K562 (cell line): ENCODE measurements at regions not wholly inside any gene's neighbourhood (a gene's known extent, or its start where the extent isn't known, plus 50 kb on each side); places are given as distances from the start of the nearest gene placed in this dataset.

Source experiments
- FOXJ3 ChIP-seq: sonication (generic); formaldehyde crosslinking; IDR thresholded peaks from 2 replicates; pipeline ENCODE4 v1.4.0; 2020; ENCODE audit warnings: mild to moderate bottlenecking, missing genetic modification reagents
- GTF2B ChIP-seq: IDR thresholded peaks from 2 replicates; pipeline ENCODE4 v1.6.1; 2011; ENCODE audit not compliant: insufficient read length; ENCODE audit errors: extremely low read depth
- MAFG ChIP-seq: fragments of 450-650 bp; conservative IDR thresholded peaks from 2 replicates; pipeline ENCODE4 v1.6.1; 2016; ENCODE audit warnings: missing genetic modification characterization, missing compliant biosample characterization
- PML ChIP-seq: IDR thresholded peaks from 2 replicates; pipeline ENCODE4 v1.6.1; 2012; ENCODE audit warnings: low read length, inconsistent platforms
- SMAD3 ChIP-seq: fragments of 450-650 bp; formaldehyde crosslinking; conservative IDR thresholded peaks from 2 replicates; pipeline ENCODE4 v1.4.0; 2020; ENCODE audit warnings: mild to moderate bottlenecking
- SMARCC2 ChIP-seq: fragments of 450-650 bp; IDR thresholded peaks from 2 replicates; pipeline ENCODE4 v1.6.1; 2017; ENCODE audit warnings: antibody characterized with exemption, moderate library complexity, mild to moderate bottlenecking, low read depth
- ZNF408 ChIP-seq: fragments of 250-450 bp; sonication (Bioruptor Pico); IDR thresholded peaks from 2 replicates; pipeline ENCODE4 v1.4.0; 2020; ENCODE audit warnings: low read depth, mild to moderate bottlenecking, moderate library complexity
- TF ChIP-seq, protein P1 (sequence below): fragments of 450-650 bp; formaldehyde crosslinking; conservative IDR thresholded peaks from 2 replicates; pipeline ENCODE4 v1.4.0; 2022; ENCODE audit warnings: mild to moderate bottlenecking, missing genetic modification characterization
- TF ChIP-seq, protein P2 (sequence below): fragments of 250-450 bp; sonication (Bioruptor Pico); IDR thresholded peaks from 2 replicates; pipeline ENCODE4 v1.5.0; 2021; ENCODE audit warnings: mild to moderate bottlenecking, borderline replicate concordance

DNA sequence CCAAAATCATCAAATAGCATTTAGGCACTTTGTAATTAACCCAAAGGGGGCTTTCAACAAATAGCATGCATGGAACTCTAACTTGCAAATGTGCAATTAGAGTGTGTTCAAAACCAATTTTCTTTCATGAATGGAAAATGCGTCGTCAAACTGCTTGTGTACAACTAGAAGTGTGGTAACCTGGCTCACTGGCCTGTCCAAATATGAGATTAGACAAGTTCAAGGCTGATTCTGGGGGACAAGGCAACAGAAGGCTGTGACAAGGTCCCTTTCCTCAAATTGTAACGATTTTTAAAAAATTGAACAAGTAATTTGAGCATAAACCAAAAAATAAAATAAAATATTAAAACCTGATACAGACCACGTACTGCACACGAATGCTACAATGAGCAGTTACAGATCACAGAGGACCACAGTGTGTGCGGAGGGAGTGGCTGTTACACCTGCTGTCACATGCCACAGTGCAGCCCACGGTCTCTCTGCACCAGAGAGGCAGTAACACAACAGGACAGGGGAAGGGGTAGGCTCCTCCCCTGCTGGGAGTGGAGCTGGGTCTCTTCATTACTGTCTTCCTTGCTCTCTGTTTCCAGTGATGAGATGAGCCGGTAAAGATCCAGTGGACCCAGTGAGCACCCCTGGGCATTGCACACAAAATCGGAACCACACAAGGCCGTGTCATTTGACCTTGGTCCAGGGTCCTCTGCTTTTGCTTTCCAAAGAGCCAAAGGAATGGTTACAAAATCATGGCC lies 252.2 kb upstream of the PDE10A start (continued):
- TF ChIP-seq PML (no peak), SMAD3 (CRISPR knock-in tag) (no peak), GTF2B (no peak), ZNF408 (CRISPR knock-in tag) (no peak), SMARCC2 (no peak), MAFG (tag) (no peak), FOXJ3 (CRISPR knock-in tag) (no peak)
- TF ChIP-seq, protein P1, sequence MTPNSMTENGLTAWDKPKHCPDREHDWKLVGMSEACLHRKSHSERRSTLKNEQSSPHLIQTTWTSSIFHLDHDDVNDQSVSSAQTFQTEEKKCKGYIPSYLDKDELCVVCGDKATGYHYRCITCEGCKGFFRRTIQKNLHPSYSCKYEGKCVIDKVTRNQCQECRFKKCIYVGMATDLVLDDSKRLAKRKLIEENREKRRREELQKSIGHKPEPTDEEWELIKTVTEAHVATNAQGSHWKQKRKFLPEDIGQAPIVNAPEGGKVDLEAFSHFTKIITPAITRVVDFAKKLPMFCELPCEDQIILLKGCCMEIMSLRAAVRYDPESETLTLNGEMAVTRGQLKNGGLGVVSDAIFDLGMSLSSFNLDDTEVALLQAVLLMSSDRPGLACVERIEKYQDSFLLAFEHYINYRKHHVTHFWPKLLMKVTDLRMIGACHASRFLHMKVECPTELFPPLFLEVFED (CRISPR knock-in tag), result no peak
- TF ChIP-seq, protein P2, sequence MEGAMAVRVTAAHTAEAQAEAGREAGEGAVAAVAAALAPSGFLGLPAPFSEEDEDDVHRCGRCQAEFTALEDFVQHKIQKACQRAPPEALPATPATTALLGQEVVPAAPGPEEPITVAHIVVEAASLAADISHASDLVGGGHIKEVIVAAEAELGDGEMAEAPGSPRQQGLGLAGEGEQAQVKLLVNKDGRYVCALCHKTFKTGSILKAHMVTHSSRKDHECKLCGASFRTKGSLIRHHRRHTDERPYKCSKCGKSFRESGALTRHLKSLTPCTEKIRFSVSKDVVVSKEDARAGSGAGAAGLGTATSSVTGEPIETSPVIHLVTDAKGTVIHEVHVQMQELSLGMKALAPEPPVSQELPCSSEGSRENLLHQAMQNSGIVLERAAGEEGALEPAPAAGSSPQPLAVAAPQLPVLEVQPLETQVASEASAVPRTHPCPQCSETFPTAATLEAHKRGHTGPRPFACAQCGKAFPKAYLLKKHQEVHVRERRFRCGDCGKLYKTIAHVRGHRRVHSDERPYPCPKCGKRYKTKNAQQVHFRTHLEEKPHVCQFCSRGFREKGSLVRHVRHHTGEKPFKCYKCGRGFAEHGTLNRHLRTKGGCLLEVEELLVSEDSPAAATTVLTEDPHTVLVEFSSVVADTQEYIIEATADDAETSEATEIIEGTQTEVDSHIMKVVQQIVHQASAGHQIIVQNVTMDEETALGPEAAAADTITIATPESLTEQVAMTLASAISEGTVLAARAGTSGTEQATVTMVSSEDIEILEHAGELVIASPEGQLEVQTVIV (CRISPR knock-in tag), result no peak
